Pancreas (tissue), 10 donors: ENCODE measurements at regions not wholly inside any gene's neighbourhood (a gene's known extent, or its start where the extent isn't known, plus 50 kb on each side); places are given as distances from the start of the nearest gene placed in this dataset.

Source experiments
- ATAC-seq, 4 donors: fragments of 200-7000 bp; cut with Tn5 transposase; one replicate each; pipeline versions ENCODE4 v1.8.0 to v1.9.1; 2020; ENCODE audit warnings: mild to moderate bottlenecking in 4 of 4, moderate library complexity in 4 of 4
- DNase-seq, 6 donors: peaks; one replicate each; pipeline ENCODE4 v3.0.0-alpha.2; 2020
- FAIRE-seq: peaks from 2 replicates; lab custom pipeline; 2012; peaks lifted over from hg19 to GRCh38; lab: Jason Lieb, UNC
- H3K27ac ChIP-seq, 4 donors: fragments of 200-600 bp; sonication (generic); 1 replicate in 3 of 4; 2 replicates in 1 of 4; pipeline versions ENCODE4 v1.5.0 to v1.8.0; 2020
- H3K27me3 ChIP-seq, 4 donors: fragments of 200-600 bp; one replicate each; pipeline ENCODE4 v1.8.0; 2021
- H3K36me3 ChIP-seq, 3 donors: fragments of 200-600 bp; sonication (generic) in 1 of 3; one replicate each; pipeline versions ENCODE4 v1.5.0 to v1.8.0; 2020 to 2021
- H3K4me1 ChIP-seq, 3 donors: fragments of 200-600 bp; one replicate each; pipeline ENCODE4 v1.8.0; 2021
- H3K4me3 ChIP-seq, 4 donors: fragments of 200-600 bp; sonication (generic) in 2 of 4; one replicate each; pipeline versions ENCODE4 v1.5.0 to v1.8.0; 2020 to 2021
- H3K9me3 ChIP-seq, 4 donors: fragments of 200-600 bp; one replicate each; pipeline ENCODE4 v1.8.0; 2021
- CTCF ChIP-seq, 4 donors: fragments of 200-600 bp; sonication (generic) in 3 of 4; IDR thresholded peaks; one replicate each; pipeline versions ENCODE4 v1.5.0 to v1.8.0; 2021; ENCODE audit warnings: antibody characterized with exemption in 4 of 4
- WGBS, 2 donors: extraction: QIAGEN DNeasy Blood & Tissue Kit; methylation state at CpG; one replicate each; pipeline ENCODE4 v1.1.7; 2013; 5-methylcytosine and 5-hydroxymethylcytosine counted together
- intact Hi-C, 3 donors: fragments of 100-400 bp; cut with DNase I; formaldehyde crosslinking; loops; one replicate each; pipeline versions ENCODE4 v1.11.1 to v1.14.2; 2022
- donor health status: healthy with polysubstance abuse.
- donor health status: DM: no; HTN: no; CAD: no; lungs with moderate emphysema.
- donor health status: DM: no; HTN: no; CAD: no.
- donor health status: control.
- donor health status: control.
- donor health status: Bipolar disorder and iron deficiency.
- donor health status: DM: yes; HTN: yes; CAD: no.
- donor health status: DM: no; HTN: no; CAD: no.
- donor health status: DM: no; HTN: no; CAD: no.
- donor health status: DM: yes; HTN: yes; CAD: no.

DNA sequence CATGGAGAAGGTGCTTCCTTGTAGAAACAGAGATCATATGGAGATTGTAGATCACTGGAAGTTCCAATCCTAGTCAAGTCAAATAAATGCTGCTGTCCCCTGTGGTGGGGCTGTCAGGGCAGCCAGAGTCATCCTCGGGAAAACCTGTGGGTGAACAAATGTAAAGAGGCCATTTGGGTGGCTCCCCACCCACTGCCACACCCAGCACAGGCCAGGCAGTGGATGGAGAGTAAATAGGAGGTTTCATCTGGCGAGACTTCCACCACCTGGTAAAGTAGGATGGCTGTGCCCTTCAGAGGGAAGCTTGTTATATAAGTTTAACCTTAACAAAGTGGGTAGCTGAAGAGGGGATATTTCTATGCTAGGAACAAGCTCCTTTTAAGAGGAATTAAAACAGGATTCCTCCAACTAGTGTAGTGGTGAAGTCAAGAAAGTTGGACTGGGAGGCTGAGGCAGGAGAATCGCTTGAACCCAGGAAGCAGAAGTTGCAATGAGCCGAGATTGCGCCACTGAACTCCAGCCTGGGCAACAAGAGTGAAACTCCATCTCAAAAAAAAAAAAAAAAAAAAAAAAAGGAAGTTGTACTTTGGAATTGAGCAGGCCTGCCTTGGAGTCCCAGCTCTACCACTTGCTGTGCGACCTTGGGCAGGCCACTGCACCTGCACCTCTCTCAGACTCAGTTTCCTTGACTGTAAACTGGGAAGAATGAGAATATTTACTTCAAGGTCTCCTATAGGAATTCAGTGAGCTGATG lies 273.7 kb downstream of the PTTG2 start:
- no peak for FAIRE-seq
- no peak overlapping the region for H3K4me3 ChIP-seq
- no peak overlapping the region for H3K27ac ChIP-seq
- no peaks in the 10 kb centered on the region for H3K27me3 ChIP-seq
- 68 to 80% methylated on average over 6 of the region's 6 CpGs for WGBS, 2 donors
- peak in 1 of 4 donors; percentile 27 for ATAC-seq
- intact Hi-C loops = no loop called here
- H3K36me3 ChIP-seq = no peaks in the 10 kb centered on the region
- TF ChIP-seq CTCF (IDR thresholded peaks at IDR 0.05) = no peak
- peaks cover 6 to 17% (median 7%) of the 10 kb centered on the region in 3 donors for H3K4me1 ChIP-seq
- no peaks in the 10 kb centered on the region for H3K9me3 ChIP-seq
- DNase-seq = peak in 1 of 6 donors; percentile 30

- DNase-seq (no peak), FAIRE-seq (no peak), ATAC-seq (peak in 2 of 4 donors; percentile 10 to 27)
- no peak for TF ChIP-seq CTCF (IDR thresholded peaks at IDR 0.05)
- Histone ChIP-seq H3K27ac (no peak overlapping the region), H3K27me3 (no peaks in the 10 kb centered on the region), H3K4me3 (no peak overlapping the region), H3K36me3 (no peaks in the 10 kb centered on the region), H3K9me3 (no peaks in the 10 kb centered on the region), H3K4me1 (peaks cover 6 to 12% (median 7%) of the 10 kb centered on the region in 3 donors)
- intact Hi-C loops = no loop called here
- WGBS, 2 donors = 74 to 77% methylated on average over 3 of the region's 3 CpGs
These were observed 275.2 kb downstream of the PTTG2 start for GRCh38 chr4:38235354-38235753.

- Histone ChIP-seq H3K9me3 (no peaks in the 10 kb centered on the region), H3K27me3 (no peaks in the 10 kb centered on the region), H3K36me3 (no peaks in the 10 kb centered on the region), H3K4me1 (peaks cover 6 to 12% (median 7%) of the 10 kb centered on the region in 3 donors), H3K4me3 (no peak overlapping the region), H3K27ac (peak overlapping the region in 2 of 4 donors; percentile 2 to 22)
- 37 to 40% methylated on average over 8 of the region's 8 CpGs for WGBS, 2 donors
- intact Hi-C loops = no loop called here
- ATAC-seq (peak; percentile 79 to 91 (median 85)), FAIRE-seq (no peak), DNase-seq (peak in 5 of 6 donors; percentile 51 to 79 (median 67))
- TF ChIP-seq CTCF (IDR thresholded peaks at IDR 0.05) = no peak
These were observed 275.8 kb downstream of the PTTG2 start for GRCh38 chr4:38236003-38236402.

GRCh38 chr4:38236503-38236902 lies 276.3 kb downstream of the PTTG2 start:
- Histone ChIP-seq H3K4me3 (no peak overlapping the region), H3K9me3 (no peaks in the 10 kb centered on the region), H3K4me1 (peaks cover 6 to 12% (median 7%) of the 10 kb centered on the region in 3 donors), H3K27ac (peak overlapping the region in 3 of 4 donors; percentile 2 to 38 (median 22)), H3K36me3 (no peaks in the 10 kb centered on the region), H3K27me3 (no peaks in the 10 kb centered on the region)
- TF ChIP-seq CTCF (IDR thresholded peaks at IDR 0.05) = no peak
- 78 to 85% methylated on average over 3 of the region's 3 CpGs for WGBS, 2 donors
- intact Hi-C loops = no loop called here
- ATAC-seq = peak in 2 of 4 donors; percentile 5 to 6
- DNase-seq = no peak
- no peak for FAIRE-seq

DNA sequence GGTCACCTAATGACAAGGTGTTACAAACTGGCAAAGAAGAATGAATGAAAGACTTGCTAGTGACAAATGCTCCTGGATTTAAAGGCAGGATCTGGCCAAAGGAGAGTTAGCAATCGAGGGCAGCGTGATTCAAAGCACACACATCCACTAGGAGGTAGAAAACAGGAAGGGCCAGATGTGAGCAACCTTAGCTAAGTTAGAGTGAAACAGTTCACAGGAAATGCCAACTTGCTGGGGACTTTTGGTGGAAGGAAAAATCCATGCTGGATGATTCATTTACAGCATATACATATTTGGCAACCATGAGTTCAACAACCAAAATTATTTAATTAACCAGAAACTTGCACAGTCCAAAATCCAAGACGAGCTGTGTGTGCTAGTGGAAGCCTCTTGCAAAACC lies 276.9 kb downstream of the PTTG2 start:
- Histone ChIP-seq H3K27me3 (no peaks in the 10 kb centered on the region), H3K27ac (peak overlapping the region in 1 of 4 donors; percentile 38), H3K4me1 (peaks cover 6 to 12% (median 7%) of the 10 kb centered on the region in 3 donors), H3K36me3 (no peaks in the 10 kb centered on the region), H3K9me3 (no peaks in the 10 kb centered on the region), H3K4me3 (no peak overlapping the region)
- TF ChIP-seq CTCF (IDR thresholded peaks at IDR 0.05) = no peak
- ATAC-seq (peak; percentile 49 to 76 (median 60)), DNase-seq (peak in 1 of 6 donors; percentile 20), FAIRE-seq (no peak)
- WGBS, 2 donors = 34 to 42% methylated on average over 3 of the region's 3 CpGs
- intact Hi-C loops = no loop called here
